ENCODE measurements at regions not wholly inside any gene's neighbourhood (a gene's known extent, or its start where the extent isn't known, plus 50 kb on each side); places are given as distances from the start of the nearest gene placed in this dataset.

DNA sequence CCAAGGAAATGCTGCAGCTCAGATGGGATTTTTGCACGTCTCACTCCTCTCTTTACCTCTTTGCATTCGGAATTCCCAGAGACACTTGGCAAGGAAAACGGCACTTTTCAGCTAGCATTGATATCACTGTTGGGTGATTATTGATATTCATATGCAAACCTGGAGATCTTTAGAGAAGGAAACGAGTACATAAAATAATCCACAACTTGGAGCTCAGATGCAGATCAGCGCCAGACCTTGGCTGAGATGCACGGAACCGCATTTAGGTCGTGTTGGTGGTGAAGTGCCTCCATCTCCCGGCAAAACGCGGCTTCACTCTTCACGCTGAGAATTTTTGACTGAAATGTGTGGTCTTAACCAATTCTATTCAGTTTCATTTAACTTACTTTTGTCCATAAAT is 77.2 kb upstream of the ARHGEF7 start:
- no peak for DNase-seq

DNA sequence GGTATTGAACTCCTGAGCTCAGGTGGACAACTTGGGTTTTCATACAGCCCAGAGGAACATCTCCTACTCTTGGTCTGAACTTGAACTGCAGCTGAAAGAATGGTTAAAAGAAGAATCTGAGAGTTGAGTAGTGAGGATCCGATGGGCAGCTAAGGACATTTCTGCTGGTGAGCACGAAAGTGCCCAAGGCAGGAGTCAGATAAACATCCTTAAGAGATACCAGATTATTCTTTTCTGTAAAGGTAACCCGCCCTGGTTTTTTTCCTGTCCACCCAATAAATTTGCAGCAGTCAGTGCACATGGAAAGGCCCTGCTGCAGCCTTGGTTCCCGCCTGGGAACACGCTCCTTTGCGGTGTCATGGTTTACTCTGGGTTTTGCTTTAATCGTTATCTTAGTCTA is 78.4 kb upstream of the ARHGEF7 start:
- DNase-seq, result no peak

DNA sequence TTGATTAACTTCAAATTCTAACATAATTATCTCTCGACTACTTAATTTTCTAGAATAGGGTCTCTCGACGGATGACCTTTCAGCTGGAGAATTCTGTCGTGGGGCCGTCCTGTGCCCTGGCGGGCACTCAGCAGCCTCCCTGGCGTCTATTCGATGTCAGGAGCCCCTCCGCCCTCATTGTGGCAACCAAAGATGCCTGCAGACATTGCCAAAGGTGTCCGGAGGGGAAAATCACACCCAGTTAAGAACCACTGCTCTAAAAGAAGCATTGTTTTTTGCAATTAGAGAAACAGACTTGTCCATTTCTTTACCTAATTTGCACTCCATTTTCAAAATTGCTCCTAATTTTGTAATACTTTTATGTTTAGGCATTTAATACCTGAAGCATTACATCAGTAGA is 79.2 kb upstream of the ARHGEF7 start:
- DNase-seq, result no peak

DNA sequence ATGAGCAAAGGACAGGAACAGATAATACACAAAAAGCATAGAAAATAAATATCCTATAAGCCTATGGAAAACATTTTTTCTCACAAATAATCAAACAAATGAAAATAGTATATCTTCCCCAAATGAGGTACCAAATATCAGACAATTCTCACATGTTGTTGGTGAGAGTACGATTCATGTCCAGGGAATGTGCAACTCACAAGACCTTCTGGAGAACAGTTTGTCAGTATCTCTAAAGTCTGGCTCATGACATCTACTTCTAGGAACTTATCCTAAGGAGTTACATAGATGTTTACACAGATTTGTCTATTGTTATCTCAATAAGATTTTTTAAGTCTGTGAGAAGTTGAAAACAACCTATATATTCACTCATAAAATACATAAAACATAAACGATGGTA is 80.3 kb upstream of the ARHGEF7 start:
- DNase-seq, result no peak

DNA sequence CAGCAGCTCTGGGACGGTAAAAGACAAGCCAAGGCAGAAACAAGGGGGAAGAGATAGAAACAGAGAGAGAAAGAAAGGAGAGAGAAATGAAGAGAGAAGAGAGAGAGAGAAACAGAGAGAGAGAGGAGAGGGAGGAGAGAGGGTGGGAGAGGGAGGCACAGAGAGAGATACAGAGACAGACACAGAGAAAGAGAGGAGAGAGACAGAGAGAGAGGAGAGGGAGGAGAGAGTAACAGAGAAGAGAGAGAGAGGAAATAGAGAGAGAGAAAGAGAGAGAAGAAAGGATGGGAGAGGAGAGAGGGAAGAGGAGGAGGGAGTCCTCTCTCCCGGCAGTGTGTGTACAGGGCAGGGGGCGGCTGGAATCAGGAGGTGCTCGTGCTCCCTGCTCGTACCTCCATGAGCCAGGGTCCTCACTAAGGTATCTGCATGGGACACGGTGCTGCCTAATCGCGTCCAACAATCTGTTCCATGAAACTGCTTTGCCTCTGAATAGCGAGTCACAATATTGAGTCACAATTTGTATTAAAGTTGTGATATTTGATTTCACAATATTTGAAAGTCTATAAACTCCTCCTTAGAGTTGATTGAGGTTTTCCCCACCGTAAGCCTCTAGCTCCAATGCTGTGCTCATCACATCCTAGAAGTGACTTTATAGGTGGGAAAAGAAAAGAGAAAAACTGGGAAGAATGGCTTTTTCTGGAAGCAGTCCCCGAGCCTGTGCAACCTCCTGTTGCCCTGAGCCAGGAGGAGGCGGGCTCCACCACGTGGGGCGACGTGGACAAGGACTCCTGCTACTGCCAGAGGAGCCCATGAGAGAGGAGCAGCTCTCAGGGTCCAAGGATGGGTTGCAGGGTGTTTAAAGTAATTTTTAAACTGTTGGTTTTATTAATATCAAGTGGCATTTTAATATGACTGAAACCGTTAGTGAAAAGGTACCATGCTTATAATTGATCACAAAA is 81.7 kb upstream of the ARHGEF7 start:
- no peak for DNase-seq

DNA sequence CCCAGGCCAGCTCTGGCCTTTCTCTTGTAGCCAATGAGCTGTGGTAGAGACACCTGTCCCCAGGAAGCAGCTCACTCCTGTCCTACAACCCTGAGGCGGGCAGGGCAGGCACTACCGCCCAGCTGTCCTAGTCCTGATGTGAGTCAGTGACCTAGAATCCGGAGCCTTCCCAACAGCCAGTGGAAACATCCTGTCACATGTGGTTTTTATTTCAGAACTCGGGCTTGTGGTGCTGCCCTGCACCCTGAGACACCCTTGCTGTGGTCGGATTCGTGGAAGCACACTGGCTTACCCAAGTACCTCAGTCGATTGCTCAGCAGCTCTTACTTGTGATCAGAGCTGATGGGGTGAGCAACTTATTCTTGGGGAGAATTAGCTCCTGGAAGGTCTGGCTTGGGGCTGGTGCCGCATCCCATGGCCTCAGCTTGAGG is 83.6 kb upstream of the ARHGEF7 start:
- no peak for DNase-seq

DNA sequence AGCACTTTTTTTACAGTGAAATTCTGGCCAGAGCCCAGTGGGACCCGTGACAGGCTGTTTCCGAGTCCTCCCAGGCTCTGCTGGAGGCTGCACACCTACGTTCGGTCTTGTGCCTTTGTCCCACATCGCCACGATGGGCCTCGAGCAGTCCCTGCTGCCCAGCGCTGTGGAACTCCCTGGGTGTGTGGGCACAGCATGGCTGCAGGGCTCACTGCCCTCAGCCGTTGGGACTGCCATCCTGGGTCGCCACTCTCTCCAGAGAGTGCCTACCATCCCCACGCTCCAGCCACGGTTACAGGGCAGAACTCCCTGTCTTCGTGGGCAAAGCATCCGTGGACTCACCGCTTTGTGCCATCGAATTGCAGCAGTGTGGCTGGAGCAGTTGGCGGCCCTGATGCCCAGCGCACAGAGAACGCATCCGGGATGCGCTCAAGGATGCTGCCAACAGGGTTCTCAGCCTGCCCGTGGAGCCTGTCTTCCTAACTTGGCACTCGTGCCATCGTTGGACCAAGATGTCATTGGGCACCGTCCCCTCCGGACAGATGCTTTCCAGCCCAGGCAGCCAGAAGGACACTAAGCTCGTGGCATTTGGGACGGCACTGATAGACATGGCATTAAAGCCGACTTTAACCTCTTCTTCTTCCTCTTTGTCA is 85.0 kb upstream of the ARHGEF7 start:
- DNase-seq, result no peak

DNA sequence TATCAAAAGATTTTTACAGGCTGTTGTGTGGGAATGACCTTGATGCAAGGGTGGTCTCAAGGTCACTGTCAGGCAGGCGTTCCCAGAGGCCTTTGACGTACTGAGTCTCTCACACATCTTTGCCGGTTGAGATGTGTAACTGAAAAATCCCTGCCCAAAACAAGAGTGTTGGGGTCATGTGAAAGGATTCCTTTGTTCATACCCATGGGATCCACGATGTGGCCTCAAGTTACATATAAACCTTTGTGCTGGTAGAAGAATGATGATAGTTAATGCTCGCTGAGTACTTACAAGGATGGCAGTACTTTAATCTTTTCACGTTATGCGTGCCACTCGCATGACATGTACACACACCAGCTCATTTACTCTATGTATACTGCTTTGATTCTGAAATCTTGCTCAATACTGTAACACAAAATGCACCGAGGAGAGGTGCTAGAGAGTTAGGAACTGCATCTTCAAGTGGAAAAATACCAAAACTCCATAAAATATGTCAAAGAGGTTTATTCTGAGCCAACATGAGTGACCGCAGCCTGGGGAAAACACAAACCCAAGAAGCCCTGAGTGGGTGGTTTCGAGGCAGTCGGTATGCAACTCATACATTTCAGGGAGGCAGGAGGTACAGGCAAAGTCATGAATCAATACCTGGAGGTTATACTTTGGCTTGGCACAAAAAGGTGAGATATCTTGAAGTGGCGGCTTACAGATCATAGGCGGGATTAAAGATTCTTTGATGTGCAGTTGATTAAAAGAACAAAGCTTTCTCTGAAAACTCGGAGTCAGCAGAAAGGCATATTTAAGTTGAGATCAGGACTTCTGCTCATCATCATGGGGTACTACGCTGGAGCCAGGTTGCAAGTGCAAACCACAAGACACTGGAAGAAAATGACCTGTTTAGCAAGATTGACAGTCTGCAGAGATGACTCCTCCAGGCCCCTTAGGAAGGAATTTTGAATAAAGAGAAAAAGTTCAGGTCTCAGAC is 87.4 kb upstream of the ARHGEF7 start:
- DNase-seq, result no peak

DNA sequence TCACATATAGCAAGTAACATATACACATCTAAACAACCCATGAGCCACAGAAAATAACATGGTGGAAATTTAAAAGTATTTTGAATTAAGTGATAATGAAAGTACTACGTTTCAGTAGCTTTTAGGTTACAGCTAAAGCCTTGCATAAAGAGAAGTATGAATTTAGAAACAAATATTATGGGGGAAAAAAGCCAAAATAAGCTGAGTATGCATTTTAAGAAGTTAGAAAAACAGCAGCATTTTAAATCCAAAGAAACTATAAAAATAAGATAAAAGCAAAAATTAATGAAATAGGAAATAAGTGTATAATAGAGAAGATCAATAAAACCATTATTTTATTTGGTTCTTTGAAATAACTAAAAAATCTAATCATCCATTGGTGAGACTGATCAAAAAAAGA is 89.8 kb upstream of the ARHGEF7 start:
- no peak for DNase-seq

DNA sequence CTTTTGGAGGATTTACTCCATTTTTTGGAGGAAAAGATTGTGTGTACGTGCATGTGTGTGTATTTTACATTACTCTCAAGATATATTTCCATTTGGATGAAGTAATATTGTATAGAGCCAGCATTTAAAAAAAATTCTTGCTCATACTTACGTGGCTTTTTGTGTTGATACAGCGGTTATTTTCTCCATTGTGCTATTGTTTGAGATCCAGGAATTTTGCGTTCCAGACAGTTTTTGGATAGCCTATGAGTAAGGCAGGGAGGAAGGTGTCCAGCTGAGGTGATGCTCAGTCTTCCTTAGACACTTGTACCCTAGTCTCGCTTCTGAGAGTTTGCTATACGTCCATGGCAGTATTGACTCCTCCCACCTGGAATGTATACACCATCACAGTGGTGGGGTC is 92.2 kb upstream of the ARHGEF7 start:
- DNase-seq, result no peak

DNA sequence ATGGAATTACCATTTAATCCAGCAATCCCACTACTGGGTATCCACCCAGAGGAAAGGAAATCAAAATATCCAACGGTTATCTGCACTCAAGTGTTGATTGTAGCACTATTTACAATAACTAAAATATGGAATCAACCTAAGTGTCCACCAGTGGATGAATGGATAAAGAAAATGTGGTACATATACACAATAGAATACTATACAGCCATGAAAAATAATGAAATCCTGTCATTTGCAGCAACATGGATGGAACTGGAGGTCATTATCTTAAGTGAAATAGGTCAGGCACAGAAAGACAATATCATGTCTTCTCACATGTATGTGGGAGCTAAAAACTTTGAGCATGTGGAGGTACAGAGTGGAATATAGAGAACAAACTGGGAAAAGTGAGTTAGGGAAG is 92.9 kb upstream of the ARHGEF7 start:
- no peak for DNase-seq

DNA sequence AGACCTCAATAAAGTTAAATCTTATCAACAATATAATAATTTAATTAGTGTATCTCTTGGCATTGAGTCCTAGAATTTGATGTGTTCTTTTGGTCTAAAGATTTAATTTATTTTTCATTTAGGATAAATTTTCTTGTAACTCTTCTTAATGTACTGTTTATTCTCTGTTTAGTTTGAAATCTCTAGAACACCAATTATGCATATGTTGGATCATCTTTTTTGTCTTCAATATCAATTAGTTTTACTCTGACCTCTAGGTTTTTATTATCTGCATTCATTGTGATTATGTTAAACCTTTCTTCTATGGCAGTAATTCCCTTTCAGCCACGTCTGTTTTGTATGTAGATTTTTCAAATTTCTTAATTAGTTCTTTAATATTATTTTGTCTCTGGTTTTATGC is 93.8 kb upstream of the ARHGEF7 start:
- no peak for DNase-seq

DNA sequence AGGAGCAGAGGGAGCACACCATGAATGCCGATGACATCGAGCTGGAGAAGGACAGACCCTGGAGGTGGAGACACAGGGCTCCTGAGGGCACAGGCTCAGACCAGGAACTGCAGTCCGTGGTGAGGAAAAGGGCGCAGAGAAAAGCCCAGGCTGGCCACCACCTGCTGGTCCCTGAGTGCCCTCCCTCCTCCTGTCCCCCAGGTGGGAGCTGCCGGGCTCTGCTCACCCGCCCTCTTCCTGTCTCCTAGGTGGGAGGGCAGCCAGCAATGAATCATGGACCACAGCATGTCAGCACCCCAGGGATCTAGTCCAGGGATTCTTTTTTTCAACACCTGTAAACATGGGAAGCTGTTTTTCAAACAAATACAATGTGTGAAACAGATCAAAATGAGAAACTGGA is 94.6 kb upstream of the ARHGEF7 start:
- DNase-seq, result no peak

DNA sequence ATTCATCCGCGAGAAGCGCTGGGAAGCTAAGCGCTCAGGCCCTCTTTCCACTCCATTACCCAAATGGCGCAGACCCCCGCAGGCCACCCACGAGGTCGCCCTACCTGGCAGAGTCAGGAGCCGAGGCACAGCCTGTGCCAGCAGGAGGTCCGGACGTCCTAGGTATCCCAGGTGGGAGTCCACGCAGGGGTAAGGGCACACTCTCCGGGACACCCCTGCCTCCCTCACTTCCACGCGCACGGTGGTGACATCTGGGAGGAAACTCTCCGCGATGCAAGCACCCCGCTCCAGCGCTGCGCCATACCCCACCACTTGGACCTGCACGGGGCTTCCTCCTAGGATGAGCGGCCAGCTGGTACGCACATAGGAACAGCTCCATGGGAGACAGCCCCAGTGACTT is 95.1 kb upstream of the ARHGEF7 start:
- no peak for DNase-seq

DNA sequence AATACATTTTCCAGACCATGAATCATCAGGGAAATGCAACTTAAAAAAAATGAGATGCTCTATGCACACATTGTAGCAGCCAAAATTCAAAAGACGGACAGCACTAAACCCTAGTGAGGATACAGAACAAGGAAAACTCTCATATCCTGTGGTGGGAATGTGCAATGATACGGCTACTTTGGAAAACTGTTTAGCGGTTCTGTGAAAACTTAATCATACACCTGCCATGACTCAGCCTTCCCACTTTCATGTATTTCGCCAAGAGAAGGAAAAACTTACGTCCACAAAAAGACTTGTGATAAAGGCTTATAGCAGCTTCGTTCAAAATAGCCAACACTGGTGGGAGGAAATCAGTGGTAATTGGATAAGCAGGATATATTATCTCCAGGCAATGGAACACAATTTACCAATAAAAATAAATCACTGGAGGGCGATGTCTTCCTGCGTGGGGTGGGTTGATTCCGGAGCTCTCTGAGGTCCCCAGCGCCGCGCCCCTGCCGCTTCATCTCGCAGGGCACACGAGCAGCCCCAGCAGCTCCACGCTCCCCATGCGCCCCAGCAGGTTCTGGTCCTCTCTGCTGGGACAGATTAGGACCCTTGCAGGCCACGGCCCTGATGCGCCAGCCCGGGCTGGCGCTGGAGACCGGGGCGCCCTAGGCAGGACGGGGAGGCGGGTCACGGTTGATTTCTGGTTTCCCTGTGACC is 97.2 kb upstream of the ARHGEF7 start:
- DNase-seq, result no peak

DNA sequence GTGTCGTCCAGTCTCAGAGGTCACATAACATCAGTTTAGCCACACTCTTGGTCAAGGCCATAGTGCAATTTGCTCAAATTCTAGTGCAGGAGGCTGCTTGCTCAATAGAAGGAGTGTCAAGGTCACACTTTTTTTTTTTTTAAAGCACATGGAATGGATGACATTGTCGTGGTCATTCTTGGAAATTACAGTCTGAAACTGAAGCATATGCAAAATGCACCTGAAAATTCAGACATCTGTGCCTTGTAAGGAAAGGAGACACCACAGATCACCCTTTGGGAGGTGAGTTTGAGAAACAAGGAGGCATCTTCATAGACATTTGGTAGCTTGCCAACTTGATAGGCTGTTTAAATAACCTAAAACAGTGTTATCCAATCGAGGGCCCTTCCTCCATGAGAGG is 98.3 kb upstream of the ANKRD10 start:
- DNase-seq, result no peak

DNA sequence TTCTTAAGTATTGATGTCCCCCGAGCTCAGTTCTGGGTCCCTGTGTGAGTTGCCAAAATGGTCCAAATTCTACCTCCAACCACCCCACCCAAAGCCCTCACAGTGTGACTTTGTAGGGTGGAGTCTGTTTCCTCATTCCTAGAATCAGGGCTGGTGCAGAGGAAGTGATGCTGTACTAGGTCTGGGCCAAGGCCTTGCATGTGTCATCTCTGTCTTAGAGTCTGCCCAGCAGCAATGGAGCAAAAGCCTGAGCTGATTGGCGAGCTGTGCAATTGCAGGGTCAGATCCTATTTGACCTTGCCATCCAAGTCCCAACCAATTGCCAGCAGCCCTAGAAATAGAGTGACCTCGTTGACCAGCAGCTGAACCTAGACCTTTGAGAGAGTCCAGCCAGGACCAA is 97.0 kb upstream of the ANKRD10 start:
- DNase-seq, result no peak

DNA sequence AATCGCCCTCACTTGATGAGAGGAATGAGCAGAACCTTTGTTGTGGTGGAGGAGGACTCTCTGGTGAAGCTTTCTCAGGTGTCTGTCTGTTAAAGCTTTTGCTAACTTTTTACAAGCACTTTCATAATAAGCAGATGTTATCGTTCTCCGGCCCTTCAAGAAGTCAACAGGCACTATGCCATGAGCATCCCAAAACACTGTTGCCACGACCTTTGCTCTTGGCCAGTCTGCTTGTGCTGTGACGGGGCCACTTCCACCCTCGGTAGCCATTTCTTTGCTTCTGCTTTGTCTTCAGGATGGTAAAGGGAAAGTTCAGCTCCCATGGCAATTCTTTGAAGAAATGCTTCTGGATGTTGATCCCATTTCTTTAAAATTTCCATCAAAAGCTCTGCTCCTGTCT is 93.5 kb upstream of the ANKRD10 start:
- no peak for DNase-seq

DNA sequence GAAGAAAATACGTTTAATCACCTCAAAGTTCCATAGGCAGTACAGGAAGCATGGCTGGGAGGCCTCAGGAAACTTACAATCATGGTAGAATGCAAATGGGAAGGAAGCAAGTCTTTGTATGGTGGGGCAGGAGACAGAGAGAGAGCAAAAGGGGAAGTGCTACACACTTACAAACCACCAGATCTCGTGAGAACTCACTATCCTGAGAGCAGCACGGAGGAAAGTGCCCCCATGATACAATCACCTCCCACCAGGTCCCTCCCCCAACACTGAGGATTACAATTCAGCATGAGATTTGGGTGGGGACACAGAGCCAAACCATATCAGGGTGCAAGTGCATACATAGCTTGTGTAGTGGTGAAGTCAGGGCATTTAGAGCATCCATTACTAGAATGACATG is 92.3 kb upstream of the ANKRD10 start:
- DNase-seq, result no peak

DNA sequence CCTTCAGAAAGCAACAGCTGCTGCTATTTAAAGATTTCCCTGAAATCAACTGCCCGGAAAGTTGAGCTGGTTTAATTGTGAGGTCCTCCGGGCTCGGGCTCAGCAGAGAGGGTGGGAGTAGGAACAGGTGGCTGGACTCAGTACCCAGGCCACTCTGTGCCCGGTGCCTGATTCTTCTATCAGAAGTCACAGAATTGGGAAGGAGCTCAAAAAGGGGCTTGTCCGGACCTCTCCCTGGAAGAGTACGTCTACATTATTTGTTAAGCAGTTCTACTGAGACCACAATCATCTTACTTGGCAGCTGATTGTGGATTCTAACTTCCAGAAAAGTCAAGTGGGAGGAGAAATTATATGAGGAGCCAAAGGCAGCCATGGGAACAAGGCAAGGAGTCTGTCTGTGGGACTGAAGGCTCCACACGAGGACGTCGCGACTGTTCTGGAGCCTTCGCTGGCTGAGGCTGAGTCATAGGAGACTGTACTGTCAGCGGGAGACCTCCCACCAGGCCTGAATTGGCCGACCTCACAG is 91.7 kb upstream of the ANKRD10 start:
- DNase-seq, result no peak

DNA sequence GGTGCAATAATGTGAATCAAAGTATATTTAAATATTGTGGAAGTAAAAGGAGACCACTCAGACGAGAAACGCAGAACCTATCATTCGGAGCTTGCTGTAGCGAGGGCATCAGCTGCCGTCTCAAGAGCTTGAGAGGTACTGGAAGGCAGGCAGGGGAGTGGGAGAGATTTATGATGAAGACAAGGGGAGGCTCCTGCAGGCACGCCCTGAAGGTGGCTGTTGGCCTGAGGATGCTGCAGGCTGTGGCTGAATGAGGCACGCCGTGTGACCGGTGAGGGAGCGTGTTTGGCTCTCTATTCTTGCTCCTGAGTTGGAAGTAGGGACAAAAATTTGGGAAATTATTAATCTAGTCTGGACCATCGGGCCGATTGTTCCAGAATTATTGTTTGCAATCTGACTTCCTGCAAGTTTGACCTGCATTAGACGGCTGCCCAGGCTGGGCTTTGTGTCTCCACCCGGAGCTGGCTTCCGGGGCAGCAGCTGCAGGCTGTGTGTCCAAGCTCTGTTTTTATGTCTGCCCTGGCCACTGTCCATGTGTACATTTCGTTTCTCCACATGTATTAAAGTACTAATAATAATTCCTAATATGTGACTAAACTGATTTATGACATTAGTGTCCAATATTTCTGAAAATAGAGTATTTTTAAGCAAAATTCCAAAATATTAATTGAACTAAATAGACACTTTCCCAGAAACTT is 91.1 kb upstream of the ANKRD10 start:
- DNase-seq, result no peak

DNA sequence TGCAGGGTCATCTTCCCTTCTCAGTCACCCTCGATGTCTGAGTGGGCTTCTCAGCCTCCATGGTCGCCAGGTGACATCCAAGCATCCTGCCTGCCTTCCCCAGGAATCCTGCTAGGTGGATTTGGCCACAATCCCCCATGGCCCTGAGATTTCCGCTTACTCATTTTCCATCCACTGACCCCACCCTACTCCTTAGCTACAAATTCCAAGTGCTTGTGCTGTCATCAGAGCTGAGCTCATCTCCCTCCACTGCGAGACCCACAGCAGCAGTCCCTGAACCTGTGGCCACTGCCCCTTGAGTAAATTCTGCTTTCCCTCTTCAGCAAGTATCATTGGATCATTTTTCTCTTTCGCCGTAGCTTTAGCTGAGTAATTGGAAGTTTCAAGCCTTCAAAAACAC is 90.5 kb upstream of the ANKRD10 start:
- DNase-seq, result no peak
